Neural crest cell (in vitro differentiated cells): ENCODE measurements at regions not wholly inside any gene's neighbourhood (a gene's known extent, or its start where the extent isn't known, plus 50 kb on each side); places are given as distances from the start of the nearest gene placed in this dataset.

ENCODE experiments used
- DNase-seq: peaks from one replicate; pipeline ENCODE4 v3.0.0; 2021; ENCODE audit warnings: low read depth, mixed read lengths, low spot score
- H3K27ac Mint-ChIP-seq: one replicate; pipeline ENCODE4 v1.8.0; 2021; ENCODE audit warnings: mild to moderate bottlenecking, mixed read lengths; ENCODE audit not compliant: unreplicated experiment
- H3K27me3 Mint-ChIP-seq: 2 replicates; pipeline ENCODE4 v1.8.0; 2021; ENCODE audit warnings: low read depth, mild to moderate bottlenecking, mixed read lengths
- H3K36me3 Mint-ChIP-seq: 2 replicates; pipeline ENCODE4 v1.8.0; 2021; ENCODE audit warnings: low read depth, mild to moderate bottlenecking, mixed read lengths
- H3K4me1 Mint-ChIP-seq: 2 replicates; pipeline ENCODE4 v1.8.0; 2021; ENCODE audit warnings: mixed read lengths
- H3K4me3 Mint-ChIP-seq: one replicate; pipeline ENCODE4 v1.8.0; 2021; ENCODE audit warnings: mild to moderate bottlenecking, mixed read lengths
- H3K9me3 Mint-ChIP-seq: 2 replicates; pipeline ENCODE4 v1.8.0; 2021; ENCODE audit warnings: mixed read lengths
- CTCF ChIP-seq: fragments of 200-600 bp; sonication (generic); conservative IDR thresholded peaks from 2 replicates; pipeline ENCODE4 v1.5.0; 2021; ENCODE audit warnings: antibody characterized with exemption, mild to moderate bottlenecking

GRCh38 chr1:213486488-213486887 is 435.4 kb downstream of the RPS6KC1 start:
- no peaks in the 10 kb centered on the region for H3K36me3 Mint-ChIP-seq
- H3K4me3 Mint-ChIP-seq, result no peak overlapping the region
- no peak for DNase-seq
- no peaks in the 10 kb centered on the region for H3K27me3 Mint-ChIP-seq
- H3K9me3 Mint-ChIP-seq, result peaks cover 2% of the 10 kb centered on the region
- no peaks in the 10 kb centered on the region for H3K4me1 Mint-ChIP-seq
- H3K27ac Mint-ChIP-seq, result no peak overlapping the region
- no peak for TF ChIP-seq CTCF

GRCh38 chr1:213491468-213491867 is 440.4 kb downstream of the RPS6KC1 start:
- no peak for TF ChIP-seq CTCF
- H3K4me3 Mint-ChIP-seq, result no peak overlapping the region
- H3K27ac Mint-ChIP-seq, result no peak overlapping the region
- peaks cover 19% of the 10 kb centered on the region for H3K4me1 Mint-ChIP-seq
- no peak for DNase-seq
- H3K36me3 Mint-ChIP-seq, result no peaks in the 10 kb centered on the region
- H3K9me3 Mint-ChIP-seq, result peaks cover 2% of the 10 kb centered on the region
- no peaks in the 10 kb centered on the region for H3K27me3 Mint-ChIP-seq

- Mint-ChIP-seq H3K4me1 (peaks cover 19% of the 10 kb centered on the region), H3K27ac (peak overlapping the region; percentile 70), H3K27me3 (no peaks in the 10 kb centered on the region), H3K9me3 (peaks cover 2% of the 10 kb centered on the region), H3K4me3 (peak overlapping the region; percentile 61), H3K36me3 (no peaks in the 10 kb centered on the region)
- TF ChIP-seq CTCF, result no peak
- peak; percentile 23 for DNase-seq
Measured at GRCh38 chr1:213492161-213493041, 441.4 kb downstream of the RPS6KC1 start.

GRCh38 chr1:213499444-213499843 is 448.4 kb downstream of the RPS6KC1 start:
- no peaks in the 10 kb centered on the region for H3K27me3 Mint-ChIP-seq
- peaks cover 13% of the 10 kb centered on the region for H3K9me3 Mint-ChIP-seq
- no peak overlapping the region for H3K27ac Mint-ChIP-seq
- no peaks in the 10 kb centered on the region for H3K4me1 Mint-ChIP-seq
- H3K36me3 Mint-ChIP-seq, result peaks cover 2% of the 10 kb centered on the region
- no peak for DNase-seq
- no peak overlapping the region for H3K4me3 Mint-ChIP-seq
- TF ChIP-seq CTCF, result no peak

GRCh38 chr1:213507472-213508223 is 456.6 kb downstream of the RPS6KC1 start:
- no peaks in the 10 kb centered on the region for H3K4me1 Mint-ChIP-seq
- no peak for TF ChIP-seq CTCF
- no peak for DNase-seq

More at GRCh38 chr1:213507472-213508223, 456.6 kb downstream of the RPS6KC1 start:
- Mint-ChIP-seq H3K36me3 (peaks cover 4% of the 10 kb centered on the region), H3K4me3 (no peak overlapping the region), H3K27me3 (no peaks in the 10 kb centered on the region), H3K9me3 (peaks cover 8% of the 10 kb centered on the region), H3K27ac (no peak overlapping the region)
